ENCODE measurements at regions not wholly inside any gene's neighbourhood (a gene's known extent, or its start where the extent isn't known, plus 50 kb on each side); places are given as distances from the start of the nearest gene placed in this dataset.

DNA sequence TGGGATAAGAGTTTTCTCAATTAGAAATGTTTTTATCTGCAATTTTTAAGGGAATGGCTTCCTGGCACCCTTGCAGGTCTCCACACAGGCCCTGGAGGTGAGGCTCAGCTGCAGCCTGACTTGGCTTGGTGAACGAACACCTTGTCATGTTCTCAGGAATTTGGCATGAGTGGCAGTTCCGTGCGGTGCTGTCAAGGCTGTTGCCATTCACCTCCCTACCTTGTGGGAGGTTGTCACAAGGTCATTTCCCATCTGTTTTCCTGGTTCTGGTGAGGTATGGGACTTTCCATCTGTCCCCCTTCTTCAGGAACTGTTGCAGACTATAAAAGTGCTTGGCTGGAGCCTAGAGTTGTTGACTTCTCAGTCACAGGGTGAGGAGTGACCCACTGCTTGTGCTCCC lies 82.9 kb downstream of the ELOVL4 start:
- DNase-seq: no peak

DNA sequence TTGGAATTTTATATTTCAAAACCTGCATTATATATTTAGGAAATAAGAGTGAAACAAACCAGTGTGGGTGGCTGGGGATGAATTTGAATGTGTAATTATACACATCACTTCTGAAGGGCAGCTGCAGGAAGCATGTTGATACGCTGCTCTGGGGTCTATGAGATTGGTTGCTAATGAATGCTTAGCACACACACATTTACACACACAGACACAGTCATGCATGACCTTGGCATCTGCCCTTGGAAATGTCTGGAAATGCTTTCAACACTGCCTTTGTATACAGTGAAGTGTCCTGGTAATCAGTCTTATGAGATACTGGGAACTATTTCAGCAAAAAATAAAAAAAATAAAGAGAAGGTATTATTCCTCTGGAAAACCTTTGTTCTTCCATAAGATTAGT lies 83.4 kb downstream of the ELOVL4 start:
- DNase-seq: no peak

DNA sequence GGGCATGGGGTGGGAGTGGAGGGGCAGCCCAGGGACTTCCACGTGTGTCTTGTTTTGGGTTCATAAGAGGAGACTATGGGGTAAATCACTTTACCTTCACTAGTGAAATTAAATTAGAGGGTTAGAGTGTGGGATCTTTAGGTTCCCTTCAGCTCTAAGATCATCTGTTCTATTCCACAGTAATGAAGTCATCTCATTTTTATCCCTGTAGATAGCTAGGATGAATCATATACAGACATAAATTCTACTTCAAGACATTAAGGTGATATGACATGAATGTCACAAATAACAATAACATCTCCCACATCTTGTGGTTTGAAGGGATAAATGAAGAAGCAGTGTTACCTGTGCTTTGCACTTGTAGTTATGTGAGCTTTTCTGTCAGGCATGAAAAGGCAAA lies 83.8 kb downstream of the ELOVL4 start:
- no peak for DNase-seq

DNA sequence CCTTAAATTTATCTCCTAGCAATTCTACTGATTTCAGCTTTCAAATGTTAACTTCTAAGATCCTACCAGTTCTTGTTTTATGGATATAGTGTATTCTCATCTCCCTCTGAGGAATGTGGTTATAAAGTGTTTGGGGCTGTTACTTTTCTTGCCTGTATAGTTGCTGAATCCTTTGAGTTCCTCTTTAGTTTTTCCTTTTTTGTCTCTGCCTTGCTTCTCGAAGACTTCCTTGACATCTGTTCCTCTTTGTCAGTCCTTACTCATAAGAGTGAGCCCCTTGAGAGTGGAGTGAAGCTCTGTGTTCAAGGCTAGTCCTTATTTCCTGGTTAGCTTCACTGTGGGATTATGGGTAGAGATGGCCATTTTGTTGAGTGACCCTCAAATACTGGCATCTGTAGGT lies 84.6 kb downstream of the ELOVL4 start:
- DNase-seq: no peak

DNA sequence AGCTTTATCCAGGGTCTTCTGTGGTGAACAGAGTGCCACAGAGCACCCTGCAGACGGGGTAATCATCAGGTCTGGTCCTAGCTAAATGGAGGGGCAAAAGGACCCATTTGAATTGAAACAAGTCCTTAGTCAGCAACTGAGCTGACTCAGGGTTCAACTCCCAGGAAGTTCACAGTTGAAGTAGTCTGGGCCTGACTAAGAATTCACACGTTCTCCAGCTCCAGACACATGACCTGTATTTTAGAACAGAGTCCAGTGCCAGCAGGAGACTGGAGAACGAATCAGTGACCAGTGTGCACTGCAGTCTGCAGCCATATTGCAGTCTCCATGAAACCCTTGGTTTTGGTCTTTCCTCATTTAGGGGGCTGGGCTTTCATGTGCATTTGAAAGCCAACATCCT lies 85.2 kb downstream of the ELOVL4 start:
- DNase-seq: no peak

DNA sequence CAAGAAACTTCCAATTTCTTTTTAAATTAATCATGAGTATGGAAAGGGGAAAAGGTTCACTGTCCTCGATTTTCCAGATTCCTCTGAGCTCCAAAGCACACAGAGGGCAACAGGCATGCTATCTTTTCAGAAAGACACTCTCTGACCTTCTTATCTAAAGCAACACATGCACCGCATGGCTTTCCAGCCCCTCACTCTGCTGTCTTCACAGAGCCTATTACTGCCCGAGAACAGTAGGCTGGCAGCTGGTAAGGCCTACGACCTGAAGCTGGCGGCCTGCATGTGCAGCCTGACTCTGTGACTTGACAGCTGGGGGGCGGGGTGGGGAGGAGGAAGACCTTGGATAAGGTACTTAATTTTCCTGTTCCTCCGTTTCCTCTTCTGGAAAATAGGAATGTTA lies 86.3 kb downstream of the ELOVL4 start:
- DNase-seq: no peak

DNA sequence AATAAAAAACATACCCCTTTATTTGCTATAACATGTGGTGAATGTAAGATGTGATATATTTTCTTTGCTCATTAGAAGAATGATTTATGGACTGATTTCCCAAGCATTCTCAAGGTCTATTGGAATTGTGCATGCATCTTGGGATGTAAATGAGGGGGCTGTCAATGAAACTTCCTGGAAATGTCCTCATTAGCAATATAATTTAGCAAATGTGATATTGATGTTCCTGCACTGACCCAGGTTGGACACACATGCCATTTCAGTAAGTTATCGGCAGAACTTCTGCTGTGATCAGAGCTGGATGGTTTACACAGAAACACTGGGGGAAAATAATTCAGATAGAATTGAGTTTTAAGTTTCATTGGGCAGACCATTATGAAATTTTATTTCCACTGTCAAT lies 99.9 kb downstream of the ELOVL4 start:
- DNase-seq: no peak

DNA sequence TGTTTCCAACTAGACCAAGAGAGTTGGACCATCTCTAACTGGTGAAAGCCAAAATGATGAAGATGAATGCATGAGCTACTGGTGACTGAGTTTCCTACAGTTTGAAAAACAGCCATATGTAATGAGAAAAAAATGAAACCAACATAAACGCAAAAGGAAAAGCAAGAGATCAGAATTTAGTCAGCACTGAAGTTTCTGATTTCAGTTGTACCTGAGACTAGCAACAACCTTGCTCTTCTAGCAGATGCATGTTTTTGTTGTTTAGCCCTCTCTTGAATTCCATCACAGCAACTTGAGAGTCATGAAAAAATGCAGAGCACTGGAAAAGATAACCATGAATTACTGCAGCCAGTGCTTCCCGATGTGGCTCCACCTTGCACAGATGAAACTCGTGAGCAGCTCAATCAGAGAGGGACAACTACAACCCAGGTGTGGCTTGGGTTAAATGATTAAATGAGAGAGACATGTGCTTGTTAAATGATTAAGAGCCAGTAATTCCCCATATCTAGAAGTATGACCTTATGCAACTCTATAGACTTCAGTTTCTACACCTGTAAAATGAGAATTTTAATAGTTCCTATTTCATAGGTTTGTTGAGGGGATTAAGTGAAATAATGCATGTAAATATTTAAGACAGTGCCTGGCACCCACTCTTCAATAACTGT lies 104.8 kb downstream of the ELOVL4 start:
- no peak for DNase-seq

DNA sequence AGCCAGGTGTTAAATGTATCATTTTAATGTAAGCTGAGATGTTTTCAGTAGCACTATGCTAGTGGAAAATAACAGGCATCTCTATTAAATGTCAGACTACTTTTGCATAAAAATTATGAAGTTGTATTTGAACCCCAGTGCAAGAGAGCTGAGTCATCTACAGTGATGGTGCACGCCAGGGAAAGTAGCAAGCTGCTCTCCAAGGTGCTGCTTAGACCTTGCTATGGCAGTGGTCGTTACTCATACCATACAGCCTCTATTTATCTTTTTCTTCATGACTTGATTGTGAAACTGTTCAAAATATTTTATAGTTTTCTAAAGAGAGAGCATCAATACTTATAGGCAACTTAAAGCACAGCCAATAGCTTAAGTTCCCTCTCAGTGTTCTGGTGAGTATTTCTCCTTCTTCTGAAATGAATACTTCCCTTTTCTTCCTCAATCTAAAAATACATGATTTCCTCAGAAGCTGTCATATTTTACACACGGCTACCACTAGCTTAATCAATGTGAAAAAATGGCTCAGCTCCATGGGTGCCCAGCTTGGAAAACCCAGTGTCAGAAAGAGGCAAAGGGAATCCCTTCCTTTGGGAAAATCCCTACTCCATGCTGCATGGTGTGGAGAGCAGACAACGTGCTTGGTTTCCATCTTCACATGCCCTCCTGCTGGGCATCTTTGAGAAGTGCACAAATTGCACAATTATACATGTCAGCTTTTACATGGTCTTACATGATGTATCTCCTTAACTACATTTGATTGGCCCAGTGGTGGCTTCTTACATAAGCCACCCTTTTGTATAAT lies 105.6 kb downstream of the ELOVL4 start:
- no peak for DNase-seq

DNA sequence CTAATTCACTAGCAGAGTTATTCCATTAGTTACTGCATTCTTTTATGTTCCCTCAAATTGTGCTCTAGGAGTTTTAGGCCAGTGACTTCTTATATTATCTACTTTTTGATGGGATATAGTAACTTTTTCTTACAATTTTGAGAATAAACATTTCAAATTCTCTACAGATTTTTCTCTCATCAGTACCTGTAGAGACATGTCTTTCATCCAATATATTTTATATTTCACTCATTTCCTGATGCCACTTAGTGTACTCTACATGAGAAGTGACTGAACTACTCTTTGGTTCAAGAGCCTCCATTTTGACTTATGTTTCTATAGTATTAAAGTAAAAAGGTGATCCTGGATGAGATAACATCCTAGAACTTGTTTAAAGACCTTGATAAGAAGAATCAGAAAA lies 108.5 kb downstream of the ELOVL4 start:
- no peak for DNase-seq

DNA sequence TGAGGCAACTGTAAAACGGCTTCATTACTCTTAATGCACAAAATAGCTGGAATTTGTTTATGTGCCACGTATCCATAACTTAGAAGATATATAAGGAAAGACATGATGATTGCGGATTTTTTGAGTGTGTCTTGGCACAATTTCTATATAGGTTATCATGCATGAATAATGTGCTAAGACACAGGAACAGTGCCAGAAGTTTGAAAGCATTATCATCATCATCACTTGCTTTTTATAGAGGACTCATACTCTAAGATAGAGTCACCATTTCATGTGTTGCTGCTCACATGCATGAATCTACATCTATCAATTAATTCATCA lies 113.4 kb downstream of the ELOVL4 start:
- DNase-seq: no peak

DNA sequence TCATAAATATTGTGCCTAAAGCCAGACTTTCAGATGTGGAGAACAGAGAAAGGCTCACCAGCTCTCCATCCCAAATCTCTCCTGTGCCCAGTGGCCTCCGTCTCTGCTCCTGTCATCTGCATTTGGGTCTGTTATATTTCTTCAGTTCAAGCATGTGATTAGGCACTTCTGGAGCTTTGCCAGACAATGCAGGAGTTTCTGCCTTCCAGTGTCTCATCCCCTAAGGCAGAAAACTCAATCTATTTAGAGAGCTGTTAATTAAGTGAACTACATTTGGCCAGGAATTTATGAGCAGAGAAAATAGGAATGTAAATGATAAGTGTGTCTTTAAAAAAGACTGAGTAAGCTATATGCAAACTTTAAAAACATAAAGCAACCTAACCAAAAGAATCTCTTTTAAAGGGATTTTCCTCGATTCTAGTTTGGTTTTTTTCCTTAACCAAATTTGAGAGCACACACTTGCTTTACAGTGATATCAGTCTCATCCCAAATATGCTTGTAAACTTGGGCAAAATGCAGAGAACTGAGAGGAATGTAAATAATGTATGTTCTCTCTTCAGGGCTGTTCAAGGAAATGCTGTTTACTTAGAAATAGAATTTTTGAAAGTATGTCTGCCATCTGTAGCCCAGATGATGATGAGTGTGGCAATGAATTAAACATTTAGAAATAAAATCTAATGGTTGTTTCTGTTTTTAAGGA lies 113.9 kb downstream of the ELOVL4 start:
- no peak for DNase-seq

DNA sequence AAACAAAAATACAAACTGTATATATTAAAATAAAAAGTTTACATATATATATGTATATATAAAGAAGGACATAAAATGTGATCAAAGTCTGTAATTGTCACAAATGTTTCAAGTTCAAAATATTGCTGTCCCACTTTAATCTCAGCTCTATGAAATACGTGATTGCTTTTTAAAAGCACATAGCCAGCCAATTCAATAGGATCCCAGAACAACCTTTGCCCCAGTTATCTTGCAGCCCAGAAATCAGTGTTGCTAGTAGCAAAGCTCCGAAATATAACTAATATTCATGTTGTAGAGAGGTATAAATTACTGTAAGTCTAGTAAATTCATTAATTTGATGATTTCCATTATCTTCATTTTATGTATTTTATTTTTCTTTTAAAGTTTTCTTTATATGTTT lies 114.6 kb downstream of the ELOVL4 start:
- DNase-seq: no peak

DNA sequence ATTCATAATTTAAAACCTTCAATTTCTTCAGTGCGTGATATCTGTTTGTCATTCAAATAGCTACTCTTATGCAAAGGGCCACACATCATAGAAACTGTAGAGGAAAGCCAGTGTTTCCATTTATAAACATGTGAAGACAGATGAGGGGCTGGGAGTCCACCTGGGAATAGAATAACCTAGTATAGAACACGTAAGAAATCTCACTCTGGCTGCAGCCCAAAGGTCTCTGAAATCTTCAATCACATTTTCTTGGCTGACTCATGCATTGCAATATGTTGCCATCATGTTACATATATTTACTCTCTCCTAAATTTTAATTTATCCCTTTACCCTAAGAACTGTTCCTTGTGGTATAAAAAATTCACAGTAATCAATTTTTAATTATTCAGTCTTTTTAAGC lies 123.2 kb downstream of the ELOVL4 start:
- no peak for DNase-seq

DNA sequence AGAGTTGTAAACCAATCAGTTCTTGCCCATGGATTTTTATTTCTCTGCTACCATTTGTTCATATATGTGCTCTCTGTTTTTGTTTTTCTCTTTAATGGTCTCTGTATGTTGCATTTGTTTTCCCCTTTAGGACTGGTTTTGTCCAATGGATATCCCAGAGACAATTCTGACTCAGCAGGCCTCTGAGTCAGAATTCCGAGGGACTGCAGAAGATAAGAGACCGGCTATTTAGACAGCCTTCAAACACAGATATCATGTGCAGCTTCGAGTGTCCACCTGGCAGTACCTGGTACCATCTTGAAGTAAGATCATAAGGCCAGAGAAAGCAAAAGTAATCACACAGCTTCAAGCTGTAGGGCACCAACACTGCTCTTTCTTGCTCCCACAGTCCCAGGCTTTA lies 125.5 kb downstream of the ELOVL4 start:
- no peak for DNase-seq

DNA sequence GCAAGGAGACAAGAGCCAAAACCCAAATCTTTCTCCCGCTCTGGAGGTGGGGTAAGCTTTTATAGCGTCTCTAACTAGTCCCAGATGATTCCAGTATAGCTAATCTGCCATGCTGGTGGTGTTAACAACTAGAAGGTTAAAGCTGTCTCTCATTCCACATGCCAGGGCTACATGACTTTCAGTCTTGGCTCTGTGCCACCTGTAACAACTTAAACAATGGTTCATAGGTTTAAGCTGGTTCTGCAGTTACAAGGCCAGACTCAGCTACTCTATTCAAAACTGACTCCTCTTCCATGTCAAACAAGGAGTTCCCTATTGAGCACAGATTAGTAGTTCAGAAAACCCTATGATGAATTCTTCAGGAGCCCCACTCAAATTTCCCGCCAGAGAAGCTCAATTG lies 128.9 kb downstream of the ELOVL4 start:
- no peak for DNase-seq

DNA sequence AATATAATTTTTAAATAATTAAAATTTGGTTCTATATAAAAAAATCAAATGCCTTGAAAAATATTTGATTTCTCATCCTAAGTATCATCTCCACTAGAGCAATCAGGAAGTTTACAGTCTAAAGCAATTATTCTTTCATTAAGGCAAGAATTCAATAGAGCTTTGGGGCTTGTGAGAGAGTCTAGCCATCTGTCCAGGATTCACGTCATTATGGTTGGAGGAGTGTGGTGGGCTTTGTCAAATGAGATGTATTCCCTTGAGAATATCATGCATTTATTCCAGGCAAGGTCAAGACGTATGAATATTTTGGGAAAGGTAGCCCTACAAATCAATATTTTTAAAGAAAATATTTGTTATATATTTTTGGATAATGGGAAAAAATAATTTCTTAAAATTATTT lies 132.4 kb downstream of the ELOVL4 start:
- no peak for DNase-seq

DNA sequence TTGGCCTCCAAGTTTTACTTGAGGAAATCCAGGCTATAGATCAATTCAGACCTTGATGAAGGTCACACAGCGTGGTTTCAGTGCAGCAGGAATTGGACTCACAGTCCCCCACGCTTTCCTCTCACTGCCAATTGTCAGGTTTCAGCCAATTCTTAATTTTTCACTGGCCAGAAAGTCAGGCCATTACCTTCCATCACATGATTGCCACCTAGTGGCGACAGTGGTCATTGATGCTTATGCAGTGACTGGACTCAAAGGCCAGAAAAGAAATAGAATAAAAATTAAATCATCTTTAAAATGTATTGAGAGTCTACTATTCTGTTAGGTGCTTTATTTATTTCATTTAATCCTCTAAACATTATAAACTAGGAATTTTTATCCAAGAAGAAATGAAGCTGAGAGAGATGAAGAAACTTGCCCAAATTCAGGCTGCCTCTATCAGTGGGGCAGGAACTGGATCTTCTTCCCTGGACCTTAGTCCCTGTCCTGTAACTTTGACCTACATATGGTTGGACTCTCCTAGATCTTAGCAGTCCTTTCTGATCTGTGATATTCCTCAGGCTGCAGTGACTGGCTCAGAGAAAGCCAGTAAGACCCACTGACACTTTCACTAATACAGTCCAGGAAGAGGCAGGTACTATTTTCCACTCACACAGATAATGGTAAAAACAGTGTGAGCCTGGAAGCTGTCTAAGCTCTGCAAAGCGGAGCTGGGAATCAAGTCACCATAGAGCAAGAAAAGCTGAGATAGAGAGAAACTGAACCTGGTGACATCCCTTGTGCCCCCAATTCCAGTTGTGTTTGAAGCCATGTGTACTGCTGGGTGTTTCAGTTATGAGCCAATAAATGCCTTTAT lies 133.3 kb downstream of the ELOVL4 start:
- peak; percentile 58 for DNase-seq

DNA sequence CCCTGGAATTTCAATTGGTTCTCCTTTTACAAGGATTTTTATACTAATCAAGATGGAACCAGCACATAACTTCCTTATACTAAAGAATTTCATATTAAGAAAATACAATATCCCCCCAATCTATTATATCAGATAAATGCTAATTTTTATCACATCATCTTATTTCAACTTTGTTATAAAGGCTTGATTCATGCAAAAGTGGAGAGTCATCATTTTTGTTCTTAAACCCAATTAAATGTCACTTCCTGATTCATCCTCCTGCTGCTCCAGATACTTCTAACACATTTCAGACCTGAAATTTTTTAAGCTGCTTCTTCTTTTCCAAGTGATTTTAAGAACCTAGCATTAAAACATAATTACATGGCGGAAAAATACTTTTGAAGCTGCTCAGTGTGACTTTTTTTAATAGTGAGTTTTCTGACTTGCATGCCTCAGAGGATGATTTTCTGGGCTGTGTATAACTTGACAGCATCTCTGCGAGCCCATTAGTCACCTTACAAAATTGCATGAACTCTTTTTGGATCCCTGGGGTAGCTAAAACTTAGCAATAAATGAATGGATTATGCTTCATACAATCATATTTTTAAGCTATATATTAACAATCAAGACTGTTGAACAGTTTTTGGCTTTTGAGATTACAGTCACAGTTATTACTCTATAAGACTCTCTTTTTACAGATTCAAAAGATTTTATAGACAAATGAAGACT lies 134.1 kb downstream of the ELOVL4 start:
- no peak for DNase-seq

DNA sequence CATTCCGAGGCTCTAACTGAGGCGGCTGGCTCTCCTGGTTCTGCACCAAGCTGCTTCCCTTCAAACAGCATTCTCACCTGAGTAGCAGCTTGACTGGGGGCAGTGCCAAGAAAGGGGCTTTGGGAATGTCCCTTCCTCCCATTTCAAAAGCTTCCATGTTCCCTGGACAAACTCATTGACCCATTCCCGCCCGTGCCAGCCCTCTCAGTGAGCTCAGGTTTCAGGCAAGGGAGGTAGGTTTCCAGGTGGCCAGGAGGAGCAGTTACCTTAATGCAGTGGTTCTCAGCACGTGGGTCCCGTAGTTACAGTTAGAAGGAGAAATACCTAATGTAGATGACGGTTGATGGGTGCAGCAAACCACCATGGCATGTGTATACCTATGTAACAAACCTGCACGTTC lies 135.2 kb downstream of the ELOVL4 start:
- DNase-seq: no peak

DNA sequence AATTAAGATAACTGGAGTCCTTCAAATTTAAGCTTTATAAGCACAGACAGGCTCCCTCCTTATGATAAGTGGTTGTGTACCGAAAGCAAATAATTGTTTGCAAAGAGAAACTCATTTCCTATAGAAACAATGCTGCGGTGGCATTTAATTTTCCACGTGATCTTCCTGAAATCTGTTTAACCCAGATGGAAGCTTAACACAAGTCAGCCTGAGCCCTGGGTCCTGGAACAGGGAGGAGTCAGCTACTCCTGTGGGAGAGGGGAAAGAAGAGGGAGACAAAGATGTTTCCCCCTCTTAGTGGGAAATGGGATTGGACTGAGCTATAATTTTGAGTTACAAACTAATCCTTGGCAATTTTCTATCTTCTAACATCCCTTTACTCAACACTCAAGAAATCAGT lies 136.5 kb downstream of the ELOVL4 start:
- no peak for DNase-seq

DNA sequence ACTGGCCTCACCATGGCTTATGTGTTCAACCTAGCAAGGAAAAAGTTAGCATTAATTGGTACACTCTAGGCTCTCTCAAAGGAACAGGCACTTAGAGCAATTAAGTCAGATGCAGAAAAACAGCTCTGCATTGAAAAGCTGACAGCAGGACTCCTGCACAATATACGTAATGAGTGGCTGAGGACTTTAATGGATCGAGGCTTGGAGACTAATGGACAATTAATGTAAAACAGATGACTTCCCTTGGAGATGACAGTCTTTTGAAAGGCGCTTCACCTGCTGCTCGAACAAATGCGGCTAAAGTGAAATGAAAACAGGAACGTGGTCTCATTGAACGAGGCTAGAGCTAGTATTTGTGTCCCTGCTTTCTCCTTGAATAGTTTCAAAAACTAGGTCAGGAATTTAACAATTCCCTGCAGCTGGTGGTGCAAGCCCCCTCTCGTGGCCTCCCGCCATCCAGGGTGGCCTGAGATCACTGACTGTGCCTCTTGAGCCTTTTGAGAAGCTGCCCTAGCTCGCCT lies 137.1 kb downstream of the ELOVL4 start:
- no peak for DNase-seq

DNA sequence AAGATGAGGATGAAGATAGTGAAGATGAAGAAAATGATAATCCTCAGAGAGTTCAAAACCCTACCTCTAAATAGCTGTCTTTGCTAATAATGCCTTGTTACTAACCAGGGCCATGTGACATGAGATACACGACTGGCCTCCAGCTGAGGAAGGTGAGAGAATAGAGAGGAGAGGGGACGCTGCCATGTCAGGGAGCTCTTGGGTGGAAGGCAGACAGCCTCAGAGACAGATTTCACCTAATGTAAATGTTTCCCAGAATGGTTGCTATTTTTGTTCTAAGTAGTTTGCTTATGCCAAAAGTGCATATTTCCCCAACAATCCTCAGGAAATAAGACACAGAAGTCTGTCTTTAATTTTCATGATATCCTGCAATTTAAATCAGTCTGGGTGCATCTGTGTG lies 138.4 kb downstream of the ELOVL4 start:
- DNase-seq: no peak

Data from activated gamma-delta T cell treated with Interleukin-2 at 50 U/mL for 16 hours (primary cell).